Liver (tissue), 8 donors: ENCODE measurements at regions not wholly inside any gene's neighbourhood (a gene's known extent, or its start where the extent isn't known, plus 50 kb on each side); places are given as distances from the start of the nearest gene placed in this dataset.

ENCODE experiments used
- DNase-seq: peaks from one replicate; pipeline ENCODE4 v3.0.0-alpha.2; 2017; ENCODE audit warnings: low spot score
- H3K27ac ChIP-seq, 2 donors: one replicate each; pipeline ENCODE4 v1.7.0; 2013; ENCODE audit warnings: inconsistent platforms in 2 of 2, low read length in 2 of 2, control low read depth in 1 of 2, low read depth in 1 of 2, mild to moderate bottlenecking in 1 of 2
- H3K27me3 ChIP-seq, 4 donors: one replicate each; pipeline versions ENCODE4 v1.6.1 to v1.7.0; 2013; ENCODE audit warnings: low read length in 3 of 4, inconsistent platforms in 1 of 4, mild to moderate bottlenecking in 1 of 4, moderate library complexity in 1 of 4; ENCODE audit not compliant: control insufficient read depth in 4 of 4, insufficient read depth in 4 of 4
- H3K36me3 ChIP-seq, 4 donors: one replicate each; pipeline versions ENCODE4 v1.6.1 to v1.7.0; 2013; ENCODE audit warnings: low read length in 3 of 4, mild to moderate bottlenecking in 3 of 4, low read depth in 1 of 4, moderate library complexity in 1 of 4; ENCODE audit not compliant: control insufficient read depth in 4 of 4, insufficient read depth in 3 of 4
- H3K4me1 ChIP-seq, 4 donors: one replicate each; pipeline versions ENCODE4 v1.6.1 to v1.7.0; 2013; ENCODE audit warnings: low read length in 3 of 4, mild to moderate bottlenecking in 3 of 4, moderate library complexity in 1 of 4; ENCODE audit not compliant: control insufficient read depth in 4 of 4, insufficient read depth in 4 of 4
- H3K4me3 ChIP-seq, 3 donors: one replicate each; pipeline versions ENCODE4 v1.6.1 to v1.7.0; 2013; ENCODE audit warnings: low read length in 3 of 3, control low read depth in 1 of 3, low read depth in 1 of 3, mild to moderate bottlenecking in 1 of 3
- H3K9ac ChIP-seq, 2 donors: one replicate each; pipeline ENCODE4 v1.7.0; 2013; ENCODE audit warnings: low read length in 2 of 2, mild to moderate bottlenecking in 2 of 2, moderate library complexity in 2 of 2, control low read depth in 1 of 2, low read depth in 1 of 2
- H3K9me3 ChIP-seq, 4 donors: one replicate each; pipeline versions ENCODE4 v1.6.1 to v1.7.0; 2013; ENCODE audit warnings: low read length in 3 of 4; ENCODE audit not compliant: control insufficient read depth in 4 of 4
- EGR1 ChIP-seq, 2 donors: IDR thresholded peaks; 2 replicates each; pipeline ENCODE4 v1.6.1; 2016 to 2018; ENCODE audit warnings: antibody characterized with exemption in 2 of 2, low read depth in 2 of 2
- FOXA1 ChIP-seq: IDR thresholded peaks from 2 replicates; pipeline ENCODE4 v1.6.1; 2016; ENCODE audit warnings: antibody characterized with exemption
- FOXA2 ChIP-seq: IDR thresholded peaks from 2 replicates; pipeline ENCODE4 v1.6.1; 2016; ENCODE audit warnings: antibody characterized with exemption
- GABPA ChIP-seq, 2 donors: IDR thresholded peaks in 1 of 2; conservative IDR thresholded peaks in 1 of 2; 2 replicates each; pipeline ENCODE4 v1.6.1; 2016; ENCODE audit warnings: antibody characterized with exemption in 2 of 2, mild to moderate bottlenecking in 1 of 2, moderate library complexity in 1 of 2
- HNF4A ChIP-seq, 2 donors: conservative IDR thresholded peaks; 2 replicates each; pipeline ENCODE4 v1.6.1; 2016; ENCODE audit warnings: antibody characterized with exemption in 2 of 2, mild to moderate bottlenecking in 2 of 2
- HNF4G ChIP-seq: IDR thresholded peaks from 2 replicates; pipeline ENCODE4 v1.6.1; 2016; ENCODE audit warnings: antibody characterized with exemption
- JUND ChIP-seq, 2 donors: IDR thresholded peaks; 2 replicates each; pipeline ENCODE4 v1.6.1; 2016; ENCODE audit warnings: antibody characterized with exemption in 2 of 2
- NR2F2 ChIP-seq: IDR thresholded peaks from 2 replicates; pipeline ENCODE4 v1.6.1; 2016; ENCODE audit warnings: antibody characterized with exemption
- RXRA ChIP-seq, 2 donors: IDR thresholded peaks; 2 replicates each; pipeline ENCODE4 v1.6.1; 2017 to 2018; ENCODE audit warnings: antibody characterized with exemption in 2 of 2, mild to moderate bottlenecking in 1 of 2
- SP1 ChIP-seq: IDR thresholded peaks from 2 replicates; pipeline ENCODE4 v1.6.1; 2018; ENCODE audit warnings: antibody characterized with exemption, mild to moderate bottlenecking
- TAF1 ChIP-seq: conservative IDR thresholded peaks from 2 replicates; pipeline ENCODE4 v1.6.1; 2016; ENCODE audit warnings: antibody characterized with exemption, mild to moderate bottlenecking
- YY1 ChIP-seq: IDR thresholded peaks from 2 replicates; pipeline ENCODE4 v1.6.1; 2016; ENCODE audit warnings: antibody characterized with exemption, mild to moderate bottlenecking
- WGBS: extraction: QIAGEN DNeasy Blood & Tissue Kit; methylation state at CpG from one replicate; pipeline ENCODE4 v1.1.7; 2013; 5-methylcytosine and 5-hydroxymethylcytosine counted together
- TF ChIP-seq, protein P1 (sequence below): fragments of 150-350 bp; IDR thresholded peaks from 2 replicates; pipeline ENCODE4 v1.5.1; 2017; ENCODE audit warnings: improper control_type of control experiment, low read depth, low read length; ENCODE audit not compliant: missing input control
- TF ChIP-seq, protein P2 (sequence below): IDR thresholded peaks from 2 replicates; pipeline ENCODE4 v1.6.1; 2016; ENCODE audit warnings: antibody characterized with exemption
- TF ChIP-seq, protein P3 (sequence below): IDR thresholded peaks from 2 replicates; pipeline ENCODE4 v1.6.1; 2016; ENCODE audit warnings: antibody characterized with exemption
- donor health status: healthy.
- donor health status: healthy.
- donor health status: healthy.
- donor health status: healthy.
- donor health status: healthy.

DNA sequence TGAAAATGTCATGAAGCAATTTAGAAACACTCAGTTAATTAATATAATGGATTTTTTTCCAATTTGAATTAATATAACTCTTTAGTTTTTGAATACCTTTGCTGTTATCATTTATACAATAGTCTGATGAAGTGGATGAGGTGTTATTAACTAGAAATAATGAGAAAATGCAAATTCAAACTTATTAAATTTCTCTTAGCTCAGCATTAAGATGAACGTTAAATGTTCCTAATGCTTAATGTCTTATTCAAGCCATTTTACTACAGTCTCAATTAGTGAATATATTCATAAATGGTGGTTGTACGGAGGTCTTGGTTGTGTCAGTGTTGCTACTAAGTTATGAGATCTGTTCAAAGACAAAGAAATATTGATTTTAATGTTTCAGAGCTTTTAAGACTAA lies 186.3 kb downstream of the DTHD1 start:
- Histone ChIP-seq H3K4me3 (no peak overlapping the region), H3K4me1 (no peaks in the 10 kb centered on the region)

DNA sequence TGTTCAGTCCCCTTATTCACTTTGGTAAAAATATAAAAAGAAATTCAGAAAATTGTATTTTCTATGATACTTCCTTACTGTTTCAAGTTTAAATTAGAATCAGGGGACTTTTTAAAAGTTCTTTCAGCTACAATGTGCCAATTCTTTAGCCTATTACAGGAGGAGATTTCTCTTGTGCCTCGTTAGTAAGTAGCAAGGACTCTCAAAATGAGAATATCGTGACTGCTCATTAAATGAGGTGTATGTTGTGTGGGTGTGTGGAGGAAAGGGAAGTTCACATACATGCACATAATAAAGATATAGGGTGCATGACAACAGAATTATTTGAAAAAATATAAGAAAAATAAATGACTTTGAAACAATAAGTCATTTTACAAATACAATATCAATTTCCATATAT lies 190.5 kb downstream of the DTHD1 start:
- H3K27ac ChIP-seq, result no peak overlapping the region
- H3K36me3 ChIP-seq, result no peaks in the 10 kb centered on the region
- H3K4me3 ChIP-seq, result no peak overlapping the region
- no peaks in the 10 kb centered on the region for H3K9me3 ChIP-seq
- TF ChIP-seq JUND (IDR thresholded peaks at IDR 0.05), result no peak
- no peak for TF ChIP-seq EGR1 (IDR thresholded peaks at IDR 0.05; ENCODE audit: low read depth in 2 of 2)
- no peak for TF ChIP-seq NR2F2
- TF ChIP-seq, protein P1, sequence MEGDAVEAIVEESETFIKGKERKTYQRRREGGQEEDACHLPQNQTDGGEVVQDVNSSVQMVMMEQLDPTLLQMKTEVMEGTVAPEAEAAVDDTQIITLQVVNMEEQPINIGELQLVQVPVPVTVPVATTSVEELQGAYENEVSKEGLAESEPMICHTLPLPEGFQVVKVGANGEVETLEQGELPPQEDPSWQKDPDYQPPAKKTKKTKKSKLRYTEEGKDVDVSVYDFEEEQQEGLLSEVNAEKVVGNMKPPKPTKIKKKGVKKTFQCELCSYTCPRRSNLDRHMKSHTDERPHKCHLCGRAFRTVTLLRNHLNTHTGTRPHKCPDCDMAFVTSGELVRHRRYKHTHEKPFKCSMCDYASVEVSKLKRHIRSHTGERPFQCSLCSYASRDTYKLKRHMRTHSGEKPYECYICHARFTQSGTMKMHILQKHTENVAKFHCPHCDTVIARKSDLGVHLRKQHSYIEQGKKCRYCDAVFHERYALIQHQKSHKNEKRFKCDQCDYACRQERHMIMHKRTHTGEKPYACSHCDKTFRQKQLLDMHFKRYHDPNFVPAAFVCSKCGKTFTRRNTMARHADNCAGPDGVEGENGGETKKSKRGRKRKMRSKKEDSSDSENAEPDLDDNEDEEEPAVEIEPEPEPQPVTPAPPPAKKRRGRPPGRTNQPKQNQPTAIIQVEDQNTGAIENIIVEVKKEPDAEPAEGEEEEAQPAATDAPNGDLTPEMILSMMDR, result no peak
- TF ChIP-seq GABPA (IDR thresholded peaks at IDR 0.05 in 1 of 2, conservative IDR thresholded peaks at IDR 0.05 in 1 of 2), result no peak
- TF ChIP-seq FOXA1, result no peak
- TF ChIP-seq FOXA2, result no peak
- TF ChIP-seq HNF4G, result no peak
- TF ChIP-seq, protein P2, sequence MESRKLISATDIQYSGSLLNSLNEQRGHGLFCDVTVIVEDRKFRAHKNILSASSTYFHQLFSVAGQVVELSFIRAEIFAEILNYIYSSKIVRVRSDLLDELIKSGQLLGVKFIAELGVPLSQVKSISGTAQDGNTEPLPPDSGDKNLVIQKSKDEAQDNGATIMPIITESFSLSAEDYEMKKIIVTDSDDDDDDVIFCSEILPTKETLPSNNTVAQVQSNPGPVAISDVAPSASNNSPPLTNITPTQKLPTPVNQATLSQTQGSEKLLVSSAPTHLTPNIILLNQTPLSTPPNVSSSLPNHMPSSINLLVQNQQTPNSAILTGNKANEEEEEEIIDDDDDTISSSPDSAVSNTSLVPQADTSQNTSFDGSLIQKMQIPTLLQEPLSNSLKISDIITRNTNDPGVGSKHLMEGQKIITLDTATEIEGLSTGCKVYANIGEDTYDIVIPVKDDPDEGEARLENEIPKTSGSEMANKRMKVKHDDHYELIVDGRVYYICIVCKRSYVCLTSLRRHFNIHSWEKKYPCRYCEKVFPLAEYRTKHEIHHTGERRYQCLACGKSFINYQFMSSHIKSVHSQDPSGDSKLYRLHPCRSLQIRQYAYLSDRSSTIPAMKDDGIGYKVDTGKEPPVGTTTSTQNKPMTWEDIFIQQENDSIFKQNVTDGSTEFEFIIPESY, result no peak
- TF ChIP-seq SP1, result no peak
- TF ChIP-seq, protein P3, sequence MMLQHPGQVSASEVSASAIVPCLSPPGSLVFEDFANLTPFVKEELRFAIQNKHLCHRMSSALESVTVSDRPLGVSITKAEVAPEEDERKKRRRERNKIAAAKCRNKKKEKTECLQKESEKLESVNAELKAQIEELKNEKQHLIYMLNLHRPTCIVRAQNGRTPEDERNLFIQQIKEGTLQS, result no peak
- no peak for TF ChIP-seq YY1
- no peak for TF ChIP-seq HNF4A (conservative IDR thresholded peaks at IDR 0.05)
- no peak for TF ChIP-seq TAF1
- H3K4me1 ChIP-seq, result no peaks in the 10 kb centered on the region
- WGBS, result 80% methylated on average over 2 of the region's 2 CpGs
- H3K9ac ChIP-seq, result no peak overlapping the region
- no peaks in the 10 kb centered on the region for H3K27me3 ChIP-seq
- no peak for DNase-seq

More for the DNA sequence above, 186.3 kb downstream of the DTHD1 start:
- TF ChIP-seq EGR1 (IDR thresholded peaks at IDR 0.05; ENCODE audit: low read depth in 2 of 2) (no peak), TAF1 (no peak), YY1 (no peak), JUND (IDR thresholded peaks at IDR 0.05) (no peak), HNF4A (conservative IDR thresholded peaks at IDR 0.05) (no peak), RXRA (IDR thresholded peaks at IDR 0.05) (no peak), GABPA (IDR thresholded peaks at IDR 0.05 in 1 of 2, conservative IDR thresholded peaks at IDR 0.05 in 1 of 2) (no peak), FOXA2 (no peak), NR2F2 (no peak)
- TF ChIP-seq, protein P2, result no peak
- WGBS, result 41% methylated on average over 2 of the region's 2 CpGs
- Histone ChIP-seq H3K9ac (no peak overlapping the region), H3K27me3 (peaks cover 0 to 3% (median 0%) of the 10 kb centered on the region in 4 donors), H3K27ac (no peak overlapping the region), H3K9me3 (no peaks in the 10 kb centered on the region), H3K36me3 (no peaks in the 10 kb centered on the region)
- DNase-seq, result no peak
